ENCODE measurements at regions not wholly inside any gene's neighbourhood (a gene's known extent, or its start where the extent isn't known, plus 50 kb on each side); places are given as distances from the start of the nearest gene placed in this dataset.

DNA sequence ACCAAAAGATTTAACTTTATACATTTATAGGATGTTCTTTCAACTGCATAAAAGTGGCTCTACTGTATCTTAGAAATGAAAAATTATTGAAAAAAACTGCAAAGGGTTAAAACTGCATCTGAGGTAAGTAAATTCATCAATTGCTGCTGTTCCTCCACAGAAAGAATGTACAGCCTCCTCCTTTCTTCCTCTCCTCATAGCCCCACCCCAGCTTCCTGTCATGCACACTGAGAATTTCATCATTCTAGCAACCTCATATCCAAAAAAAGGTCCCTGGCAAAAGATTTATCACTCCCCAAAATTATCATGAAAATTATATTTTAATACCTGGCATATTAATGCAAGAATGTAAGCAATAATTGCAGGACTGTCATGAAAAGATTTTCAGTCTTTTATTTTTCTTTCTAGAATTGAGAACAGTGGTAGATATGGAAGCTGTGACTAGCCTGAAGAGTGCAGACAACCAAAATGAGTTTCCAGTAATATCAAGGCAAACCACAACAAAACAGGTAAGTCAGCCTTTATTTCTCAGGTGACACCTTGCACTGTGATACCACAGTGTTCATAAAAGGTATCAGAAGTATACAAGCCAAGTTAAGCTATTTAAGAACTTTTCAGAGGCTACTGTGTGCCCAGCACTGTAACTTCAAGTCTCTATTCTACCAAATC lies 110.8 kb downstream of the SUCLA2 start:
- no TSS peak for BruUV-seq (replicated peaks)
- H3K4me2 ChIP-seq (ENCODE audit: insufficient read depth, low read length), result no peak overlapping the region
- no peak overlapping the region for H2AFZ ChIP-seq (ENCODE audit: low read depth, low read length)
- TF ChIP-seq MYC (IDR thresholded peaks at IDR 0.05; ENCODE audit: low read depth, low read length) (no peak), FOS (IDR thresholded peaks at IDR 0.05; ENCODE audit: borderline replicate concordance, insufficient read depth, low read length) (no peak), POLR2AphosphoS5 (IDR thresholded peaks at IDR 0.05; ENCODE audit: insufficient read depth, low read depth, low read length) (no peak)
- TF ChIP-seq, protein P1, sequence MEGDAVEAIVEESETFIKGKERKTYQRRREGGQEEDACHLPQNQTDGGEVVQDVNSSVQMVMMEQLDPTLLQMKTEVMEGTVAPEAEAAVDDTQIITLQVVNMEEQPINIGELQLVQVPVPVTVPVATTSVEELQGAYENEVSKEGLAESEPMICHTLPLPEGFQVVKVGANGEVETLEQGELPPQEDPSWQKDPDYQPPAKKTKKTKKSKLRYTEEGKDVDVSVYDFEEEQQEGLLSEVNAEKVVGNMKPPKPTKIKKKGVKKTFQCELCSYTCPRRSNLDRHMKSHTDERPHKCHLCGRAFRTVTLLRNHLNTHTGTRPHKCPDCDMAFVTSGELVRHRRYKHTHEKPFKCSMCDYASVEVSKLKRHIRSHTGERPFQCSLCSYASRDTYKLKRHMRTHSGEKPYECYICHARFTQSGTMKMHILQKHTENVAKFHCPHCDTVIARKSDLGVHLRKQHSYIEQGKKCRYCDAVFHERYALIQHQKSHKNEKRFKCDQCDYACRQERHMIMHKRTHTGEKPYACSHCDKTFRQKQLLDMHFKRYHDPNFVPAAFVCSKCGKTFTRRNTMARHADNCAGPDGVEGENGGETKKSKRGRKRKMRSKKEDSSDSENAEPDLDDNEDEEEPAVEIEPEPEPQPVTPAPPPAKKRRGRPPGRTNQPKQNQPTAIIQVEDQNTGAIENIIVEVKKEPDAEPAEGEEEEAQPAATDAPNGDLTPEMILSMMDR (IDR thresholded peaks at IDR 0.05; ENCODE audit: extremely low read depth in 1 of 2, insufficient read depth in 1 of 2, low read depth in 1 of 2, low read length in 2 of 2), result no peak
- TF ChIP-seq, protein P2, sequence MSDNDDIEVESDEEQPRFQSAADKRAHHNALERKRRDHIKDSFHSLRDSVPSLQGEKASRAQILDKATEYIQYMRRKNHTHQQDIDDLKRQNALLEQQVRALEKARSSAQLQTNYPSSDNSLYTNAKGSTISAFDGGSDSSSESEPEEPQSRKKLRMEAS (IDR thresholded peaks at IDR 0.05; ENCODE audit: insufficient read depth, insufficient read length), result no peak
- H3K27me3 ChIP-seq (ENCODE audit: control insufficient read depth in 2 of 2, insufficient read depth in 2 of 2, low read length in 2 of 2), result peaks cover 0 to 2% of the 10 kb centered on the region in 2 experiments
- no peak overlapping the region for H3K9ac ChIP-seq (replicated peaks; ENCODE audit: extremely low read depth, insufficient read depth, low read length)
- DNase-seq (ENCODE audit: low read depth, low spot score) (no peak), FAIRE-seq (no peak)
- H4K20me1 ChIP-seq (replicated peaks; ENCODE audit: control insufficient read depth, extremely low read depth, insufficient read depth, low read length), result no peaks in the 10 kb centered on the region
- H3K79me2 ChIP-seq (ENCODE audit: control insufficient read depth, insufficient read depth, low read length), result no peaks in the 10 kb centered on the region
- no peaks in the 10 kb centered on the region for H3K36me3 ChIP-seq (ENCODE audit: control insufficient read depth in 2 of 2, extremely low read depth in 1 of 2, insufficient read depth in 2 of 2, low read length in 2 of 2)
- no peaks in the 10 kb centered on the region for H3K9me1 ChIP-seq (replicated peaks; ENCODE audit: control insufficient read depth, extremely low read depth, insufficient read depth, low read length)
- POLR2A ChIA-PET, result no interaction called here
- H3K4me1 ChIP-seq (ENCODE audit: control insufficient read depth, extremely low read depth, insufficient read depth, low read length), result no peaks in the 10 kb centered on the region
- intact Hi-C loops (cut with micrococcal nuclease), result no loop called here
- CTCF ChIA-PET, result interaction anchor here (1.0 kb wide), 1 partner anchor 10 kb away, joined by 3 read pairs; no protein-coding TSS in a partner anchor
- H3K27ac ChIP-seq (ENCODE audit: insufficient read depth, low read depth, low read length), result no peak overlapping the region
- dilution Hi-C loops (cut with MboI; ENCODE audit: extremely low pct_ligation_motif_present, low sequenced_read_pairs), result no loop called here
- H3K9me3 ChIP-seq (replicated peaks; ENCODE audit: control insufficient read depth, insufficient read depth, low read length), result no peaks in the 10 kb centered on the region
- no peak overlapping the region for H3K4me3 ChIP-seq (replicated peaks in 1 of 3; ENCODE audit: insufficient read depth in 1 of 3, low read depth in 1 of 3, low read length in 3 of 3)

DNA sequence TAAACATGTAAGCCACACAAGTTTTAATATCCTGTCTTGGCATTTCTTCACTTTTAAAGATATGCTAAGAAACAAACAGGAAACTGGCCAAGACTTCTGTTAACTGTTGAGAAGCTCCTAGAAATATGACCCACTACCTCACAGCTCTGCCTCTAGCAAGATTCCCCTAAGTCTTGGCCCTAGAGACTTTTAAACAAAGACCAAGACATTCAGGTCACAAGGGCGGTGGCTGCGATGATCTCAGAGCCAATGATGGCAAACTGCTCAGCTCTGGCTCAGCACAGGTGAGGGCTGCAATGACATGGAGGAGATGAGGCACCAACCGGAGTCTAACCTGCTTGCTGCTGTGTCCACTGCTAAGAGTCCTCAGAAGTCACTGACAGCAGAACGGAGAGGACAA lies 114.8 kb downstream of the SUCLA2 start:
- intact Hi-C loops (cut with micrococcal nuclease), result no loop called here
- no peaks in the 10 kb centered on the region for H3K27me3 ChIP-seq (ENCODE audit: control insufficient read depth in 2 of 2, insufficient read depth in 2 of 2, low read length in 2 of 2)

More for the DNA sequence above, 114.8 kb downstream of the SUCLA2 start:
- DNase-seq (ENCODE audit: low read depth, low spot score), result no peak
- no peak overlapping the region for H3K4me2 ChIP-seq (ENCODE audit: insufficient read depth, low read length)
- H4K20me1 ChIP-seq (replicated peaks; ENCODE audit: control insufficient read depth, extremely low read depth, insufficient read depth, low read length), result no peaks in the 10 kb centered on the region
- H3K9ac ChIP-seq (replicated peaks; ENCODE audit: extremely low read depth, insufficient read depth, low read length), result no peak overlapping the region
- H3K79me2 ChIP-seq (ENCODE audit: control insufficient read depth, insufficient read depth, low read length), result no peaks in the 10 kb centered on the region
- POLR2A ChIA-PET, result no interaction called here
- H3K9me3 ChIP-seq (replicated peaks; ENCODE audit: control insufficient read depth, insufficient read depth, low read length), result no peaks in the 10 kb centered on the region
- no peak for FAIRE-seq
- no peaks in the 10 kb centered on the region for H3K36me3 ChIP-seq (ENCODE audit: control insufficient read depth in 2 of 2, extremely low read depth in 1 of 2, insufficient read depth in 2 of 2, low read length in 2 of 2)
- no peak overlapping the region for H3K4me3 ChIP-seq (replicated peaks in 1 of 3; ENCODE audit: insufficient read depth in 1 of 3, low read depth in 1 of 3, low read length in 3 of 3)
- H3K27ac ChIP-seq (ENCODE audit: insufficient read depth, low read depth, low read length), result no peak overlapping the region
- CTCF ChIA-PET, result no interaction called here
- H3K4me1 ChIP-seq (ENCODE audit: control insufficient read depth, extremely low read depth, insufficient read depth, low read length), result no peaks in the 10 kb centered on the region
- no peaks in the 10 kb centered on the region for H3K9me1 ChIP-seq (replicated peaks; ENCODE audit: control insufficient read depth, extremely low read depth, insufficient read depth, low read length)
- dilution Hi-C loops (cut with MboI; ENCODE audit: extremely low pct_ligation_motif_present, low sequenced_read_pairs), result no loop called here
- TF ChIP-seq MYC (IDR thresholded peaks at IDR 0.05; ENCODE audit: low read depth, low read length) (no peak), JUN (IDR thresholded peaks at IDR 0.05; ENCODE audit: borderline replicate concordance, insufficient read depth, insufficient read length, low read depth) (no peak), POLR2AphosphoS5 (IDR thresholded peaks at IDR 0.05; ENCODE audit: insufficient read depth, low read depth, low read length) (no peak), FOS (IDR thresholded peaks at IDR 0.05; ENCODE audit: borderline replicate concordance, insufficient read depth, low read length) (no peak), EZH2 (IDR thresholded peaks at IDR 0.05; ENCODE audit: borderline replicate concordance, low read depth, low read length, severe bottlenecking) (no peak), POLR2A (IDR thresholded peaks at IDR 0.05; ENCODE audit: low read depth, low read length) (no peak), GATA2 (IDR thresholded peaks at IDR 0.05; ENCODE audit: insufficient read depth, insufficient read length, low read depth, low read length) (no peak)
- TF ChIP-seq, protein P2 (IDR thresholded peaks at IDR 0.05; ENCODE audit: insufficient read depth, insufficient read length), result no peak
- TF ChIP-seq, protein P1 (IDR thresholded peaks at IDR 0.05; ENCODE audit: extremely low read depth in 1 of 2, insufficient read depth in 1 of 2, low read depth in 1 of 2, low read length in 2 of 2), result no peak
- H2AFZ ChIP-seq (ENCODE audit: low read depth, low read length), result no peak overlapping the region
- BruUV-seq (replicated peaks), result no TSS peak
